GM12878 (cell line): ENCODE measurements at regions not wholly inside any gene's neighbourhood (a gene's known extent, or its start where the extent isn't known, plus 50 kb on each side); places are given as distances from the start of the nearest gene placed in this dataset.

ENCODE experiments used
- BCLAF1 ChIP-seq: fragments of 450-650 bp; IDR thresholded peaks from 2 replicates; pipeline ENCODE4 v1.6.1; 2017; ENCODE audit warnings: antibody characterized with exemption, mild to moderate bottlenecking, moderate library complexity
- CREM ChIP-seq: IDR thresholded peaks from 2 replicates; pipeline ENCODE4 v1.6.1; 2014; ENCODE audit warnings: antibody characterized with exemption, low read depth
- CUX1 ChIP-seq: IDR thresholded peaks from 2 replicates; pipeline ENCODE4 v1.6.1; 2012; ENCODE audit warnings: improper control_type of control experiment, low read depth, low read length; ENCODE audit not compliant: insufficient replicate concordance
- IKZF1 ChIP-seq: fragments of 450-650 bp; conservative IDR thresholded peaks from 2 replicates; pipeline ENCODE4 v1.6.1; 2017; ENCODE audit warnings: antibody characterized with exemption, mild to moderate bottlenecking
- IRF3 ChIP-seq: fragments of 450-650 bp; IDR thresholded peaks from 2 replicates; pipeline ENCODE4 v1.6.1; 2014; ENCODE audit warnings: mild to moderate bottlenecking
- JUND ChIP-seq: IDR thresholded peaks from 2 replicates; pipeline ENCODE4 v1.6.1; 2012; ENCODE audit warnings: low read depth, mild to moderate bottlenecking, low read length, improper control_type of control experiment, moderate library complexity
- KLF5 ChIP-seq: fragments of 450-650 bp; IDR thresholded peaks from 2 replicates; pipeline ENCODE4 v1.6.1; 2014; ENCODE audit warnings: mild to moderate bottlenecking; ENCODE audit not compliant: partially characterized antibody
- MAX ChIP-seq: IDR thresholded peaks from 2 replicates; pipeline ENCODE4 v1.6.1; 2012; ENCODE audit warnings: low read depth, low read length, improper control_type of control experiment
- MTA2 ChIP-seq: fragments of 450-650 bp; IDR thresholded peaks from 2 replicates; pipeline ENCODE4 v1.6.1; 2016; ENCODE audit warnings: low read depth, mild to moderate bottlenecking, moderate library complexity
- MXI1 ChIP-seq: fragments of 150-350 bp; IDR thresholded peaks from 2 replicates; pipeline ENCODE4 v1.6.1; 2011; ENCODE audit warnings: low read depth, mild to moderate bottlenecking, inconsistent platforms, low read length, improper control_type of control experiment
- POLR2AphosphoS5 ChIP-seq: IDR thresholded peaks from 2 replicates; pipeline ENCODE4 v1.6.1; 2011; ENCODE audit warnings: mild to moderate bottlenecking, low read length, inconsistent platforms
- SIX5 ChIP-seq: IDR thresholded peaks from 2 replicates; pipeline ENCODE4 v1.6.1; 2011; ENCODE audit warnings: mild to moderate bottlenecking, low read depth, low read length, moderate library complexity; ENCODE audit not compliant: severe bottlenecking
- TBL1XR1 ChIP-seq: IDR thresholded peaks from 2 replicates; pipeline ENCODE4 v1.6.1; 2012; ENCODE audit warnings: low read depth, low read length, improper control_type of control experiment
- ZNF274 ChIP-seq: IDR thresholded peaks from one replicate; pipeline ENCODE4 v1.8.0; 2011; ENCODE audit not compliant: insufficient read length, insufficient read depth

- no peak; the same call in 1 of the 2 replicates for TF ChIP-seq MTA2
- TF ChIP-seq ZNF274: no peak
- peak; percentile 76 for TF ChIP-seq IKZF1
- TF ChIP-seq MAX: no peak
- TF ChIP-seq BCLAF1: no peak
- no peak for TF ChIP-seq TBL1XR1
- no peak for TF ChIP-seq IRF3
- TF ChIP-seq SIX5: no peak
- no peak for TF ChIP-seq JUND
- no peak for TF ChIP-seq CUX1
- no peak for TF ChIP-seq KLF5
- TF ChIP-seq MXI1: no peak
- TF ChIP-seq POLR2AphosphoS5: no peak
- no peak for TF ChIP-seq CREM
Measured at GRCh38 chr11:15757048-15757698, 599.2 kb downstream of the SOX6 start (continued).
